GM23248 (cell line): ENCODE measurements at regions not wholly inside any gene's neighbourhood (a gene's known extent, or its start where the extent isn't known, plus 50 kb on each side); places are given as distances from the start of the nearest gene placed in this dataset.

Experiments used
- EZH2 ChIP-seq: fragments of 200-600 bp; sonication (generic); IDR thresholded peaks from 2 replicates; pipeline ENCODE4 v1.6.1; 2018; ENCODE audit warnings: antibody characterized with exemption, mild to moderate bottlenecking; ENCODE audit not compliant: insufficient read depth, poor library complexity, severe bottlenecking
- EZH2phosphoT487 ChIP-seq: fragments of 200-600 bp; sonication (generic); IDR thresholded peaks from 2 replicates; pipeline ENCODE4 v1.6.1; 2018; ENCODE audit warnings: antibody characterized with exemption, moderate library complexity, mild to moderate bottlenecking, low read depth; ENCODE audit not compliant: insufficient read depth

- TF ChIP-seq EZH2 (no peak), EZH2phosphoT487 (no peak)
These were observed 184.8 kb upstream of the RAB4A start for GRCh38 chr1:229086091-229086490.
